ENCODE measurements at regions not wholly inside any gene's neighbourhood (a gene's known extent, or its start where the extent isn't known, plus 50 kb on each side); places are given as distances from the start of the nearest gene placed in this dataset.

DNA sequence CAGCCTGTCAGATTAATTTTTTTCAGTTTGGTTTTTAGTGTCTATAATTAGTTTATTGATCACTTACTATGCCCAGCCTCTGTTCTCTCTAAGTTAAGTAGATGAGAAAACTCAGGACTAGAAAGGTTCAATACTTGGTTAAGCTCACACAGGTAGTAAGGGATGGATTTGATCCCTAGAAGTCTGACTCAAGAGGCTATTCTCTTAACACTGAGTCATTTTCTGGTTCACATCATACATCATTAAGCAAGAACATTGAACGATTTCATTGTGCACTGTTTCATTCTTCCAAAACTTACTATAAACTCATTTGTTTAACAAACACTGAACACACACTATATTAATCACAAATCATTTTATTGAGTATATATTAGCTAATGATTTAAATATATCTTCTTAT, 54.1 kb upstream of the SLC38A11 start:
- TF ChIP-seq TCF12 (IDR thresholded peaks at IDR 0.05; ENCODE audit: low read depth) (no peak), CEBPB (IDR thresholded peaks at IDR 0.05) (no peak), RAD21 (IDR thresholded peaks at IDR 0.05; ENCODE audit: low read depth) (no peak), USF1 (IDR thresholded peaks at IDR 0.05) (no peak), CREB1 (IDR thresholded peaks at IDR 0.05; ENCODE audit: low read depth) (no peak), TAF1 (IDR thresholded peaks at IDR 0.05; ENCODE audit: low read depth) (no peak), FOXM1 (IDR thresholded peaks at IDR 0.05; ENCODE audit: borderline replicate concordance, low read depth) (no peak), ZBTB7A (IDR thresholded peaks at IDR 0.05; ENCODE audit: low read depth) (no peak), EP300 (IDR thresholded peaks at IDR 0.05; ENCODE audit: borderline replicate concordance) (no peak), REST (IDR thresholded peaks at IDR 0.05; ENCODE audit: low read depth) (no peak), EGR1 (IDR thresholded peaks at IDR 0.05) (no peak), NFIC (IDR thresholded peaks at IDR 0.05) (no peak), TEAD4 (IDR thresholded peaks at IDR 0.05) (no peak), YY1 (IDR thresholded peaks at IDR 0.05; ENCODE audit: low read depth) (no peak)
- TF ChIP-seq, protein P1, sequence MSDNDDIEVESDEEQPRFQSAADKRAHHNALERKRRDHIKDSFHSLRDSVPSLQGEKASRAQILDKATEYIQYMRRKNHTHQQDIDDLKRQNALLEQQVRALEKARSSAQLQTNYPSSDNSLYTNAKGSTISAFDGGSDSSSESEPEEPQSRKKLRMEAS (IDR thresholded peaks at IDR 0.05) = no peak

- TF ChIP-seq USF1 (IDR thresholded peaks at IDR 0.05) (no peak), TCF12 (IDR thresholded peaks at IDR 0.05; ENCODE audit: low read depth) (no peak), ZBTB7A (IDR thresholded peaks at IDR 0.05; ENCODE audit: low read depth) (no peak)
These were observed 53.5 kb upstream of the SLC38A11 start for GRCh38 chr2:165008730-165009315.

- TF ChIP-seq ZBTB7A (IDR thresholded peaks at IDR 0.05; ENCODE audit: low read depth) (no peak), CEBPB (IDR thresholded peaks at IDR 0.05) (no peak), EGR1 (IDR thresholded peaks at IDR 0.05) (no peak), TEAD4 (IDR thresholded peaks at IDR 0.05) (no peak), EP300 (IDR thresholded peaks at IDR 0.05; ENCODE audit: borderline replicate concordance) (no peak), CREB1 (IDR thresholded peaks at IDR 0.05; ENCODE audit: low read depth) (no peak), FOXM1 (IDR thresholded peaks at IDR 0.05; ENCODE audit: borderline replicate concordance, low read depth) (no peak), USF1 (IDR thresholded peaks at IDR 0.05) (no peak), TAF1 (IDR thresholded peaks at IDR 0.05; ENCODE audit: low read depth) (no peak), TCF12 (IDR thresholded peaks at IDR 0.05; ENCODE audit: low read depth) (no peak), NFIC (IDR thresholded peaks at IDR 0.05) (no peak), RAD21 (IDR thresholded peaks at IDR 0.05; ENCODE audit: low read depth) (no peak), REST (IDR thresholded peaks at IDR 0.05; ENCODE audit: low read depth) (no peak), YY1 (IDR thresholded peaks at IDR 0.05; ENCODE audit: low read depth) (no peak)
- TF ChIP-seq, protein P1 (IDR thresholded peaks at IDR 0.05) = no peak
These were observed 51.9 kb upstream of the SLC38A11 start for GRCh38 chr2:165007161-165007744.

All from Ishikawa (cell line).